HFF-Myc (cell line): ENCODE measurements at regions not wholly inside any gene's neighbourhood (a gene's known extent, or its start where the extent isn't known, plus 50 kb on each side); places are given as distances from the start of the nearest gene placed in this dataset.
A peak's percentile ranks its signal among the peaks of the same experiment; 100 is the strongest.

Experiments
- DNase-seq: peaks from one replicate; pipeline ENCODE4 v3.0.0-alpha.2; 2011; ENCODE audit warnings: low read depth; ENCODE audit errors: extremely low read depth
- H3K4me3 ChIP-seq: replicated peaks from 2 replicates; pipeline ENCODE4 v1.5.1; 2011; ENCODE audit warnings: low read depth, mild to moderate bottlenecking, control low read depth, low read length
- TF ChIP-seq, protein P1 (sequence below): IDR thresholded peaks from 2 replicates; pipeline ENCODE4 v1.5.1; 2012; ENCODE audit warnings: mild to moderate bottlenecking, low read depth, low read length, control low read depth; ENCODE audit errors: missing control alignments

DNA sequence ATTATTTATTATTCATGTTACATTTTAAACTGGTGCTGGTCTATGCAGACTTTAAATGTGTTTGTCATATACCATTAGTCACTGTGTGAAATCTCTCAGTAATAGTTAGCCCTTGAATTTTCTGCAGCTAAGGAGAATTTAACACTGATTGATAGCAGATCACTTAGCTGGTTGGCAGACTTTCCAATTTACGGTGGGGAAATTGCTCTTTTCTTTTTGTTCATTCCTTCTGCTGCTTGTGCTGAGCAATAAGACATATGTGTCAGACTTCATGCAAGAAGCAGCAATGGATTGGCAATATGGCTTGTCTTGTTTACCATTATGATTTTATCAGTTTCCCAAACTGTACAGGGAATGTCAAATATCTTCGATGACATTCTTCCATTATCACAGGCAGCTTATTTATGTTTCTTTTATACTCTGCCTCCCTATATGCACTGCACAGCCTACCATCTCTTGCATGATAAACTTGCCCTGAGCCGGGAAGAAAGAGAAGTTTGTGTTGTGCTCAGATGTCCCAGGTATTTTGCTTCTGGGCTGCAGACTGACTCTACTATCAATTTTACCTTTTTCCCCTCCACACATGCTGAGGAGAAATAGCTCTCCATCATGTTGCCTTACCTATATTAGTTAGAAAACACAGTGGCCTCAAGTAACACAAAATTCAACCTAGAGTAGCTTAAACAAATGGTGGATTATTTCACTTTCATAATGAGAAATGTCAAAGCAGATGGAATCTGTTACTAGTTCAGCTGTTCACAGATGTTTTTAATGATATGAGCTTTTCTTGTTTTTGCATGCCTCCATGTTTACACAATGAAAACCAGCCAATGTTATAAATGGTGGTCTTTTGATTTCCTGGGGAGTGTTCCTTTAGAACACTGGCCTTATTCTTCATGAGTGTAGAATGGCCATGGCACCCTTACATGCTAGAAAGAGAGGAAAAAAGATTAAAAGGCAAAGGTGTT lies 968.1 kb upstream of the GOT2 start:
- DNase-seq = peak; percentile 6
- TF ChIP-seq, protein P1, sequence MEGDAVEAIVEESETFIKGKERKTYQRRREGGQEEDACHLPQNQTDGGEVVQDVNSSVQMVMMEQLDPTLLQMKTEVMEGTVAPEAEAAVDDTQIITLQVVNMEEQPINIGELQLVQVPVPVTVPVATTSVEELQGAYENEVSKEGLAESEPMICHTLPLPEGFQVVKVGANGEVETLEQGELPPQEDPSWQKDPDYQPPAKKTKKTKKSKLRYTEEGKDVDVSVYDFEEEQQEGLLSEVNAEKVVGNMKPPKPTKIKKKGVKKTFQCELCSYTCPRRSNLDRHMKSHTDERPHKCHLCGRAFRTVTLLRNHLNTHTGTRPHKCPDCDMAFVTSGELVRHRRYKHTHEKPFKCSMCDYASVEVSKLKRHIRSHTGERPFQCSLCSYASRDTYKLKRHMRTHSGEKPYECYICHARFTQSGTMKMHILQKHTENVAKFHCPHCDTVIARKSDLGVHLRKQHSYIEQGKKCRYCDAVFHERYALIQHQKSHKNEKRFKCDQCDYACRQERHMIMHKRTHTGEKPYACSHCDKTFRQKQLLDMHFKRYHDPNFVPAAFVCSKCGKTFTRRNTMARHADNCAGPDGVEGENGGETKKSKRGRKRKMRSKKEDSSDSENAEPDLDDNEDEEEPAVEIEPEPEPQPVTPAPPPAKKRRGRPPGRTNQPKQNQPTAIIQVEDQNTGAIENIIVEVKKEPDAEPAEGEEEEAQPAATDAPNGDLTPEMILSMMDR = no peak
- H3K4me3 ChIP-seq = no peak overlapping the region

DNA sequence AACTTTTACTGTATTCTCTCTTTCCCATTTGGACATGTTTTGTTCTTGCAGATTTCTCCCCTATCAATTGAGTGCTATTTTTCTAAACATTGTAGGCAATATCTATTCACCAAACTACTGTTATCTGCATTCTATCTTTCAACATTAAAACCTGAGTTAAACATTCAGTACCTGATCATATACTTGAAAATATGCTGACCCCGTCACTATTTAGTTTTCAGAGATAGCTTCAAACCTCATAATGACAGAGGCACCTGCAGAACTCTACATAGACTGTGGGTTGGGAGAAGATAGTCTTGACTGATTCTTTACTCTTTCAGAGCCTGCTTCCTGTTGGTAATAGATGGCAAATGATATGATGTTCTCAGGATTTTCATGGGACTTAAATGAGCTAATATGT lies 965.7 kb upstream of the GOT2 start:
- no peak for DNase-seq
- TF ChIP-seq, protein P1 = no peak
- H3K4me3 ChIP-seq = no peak overlapping the region

DNA sequence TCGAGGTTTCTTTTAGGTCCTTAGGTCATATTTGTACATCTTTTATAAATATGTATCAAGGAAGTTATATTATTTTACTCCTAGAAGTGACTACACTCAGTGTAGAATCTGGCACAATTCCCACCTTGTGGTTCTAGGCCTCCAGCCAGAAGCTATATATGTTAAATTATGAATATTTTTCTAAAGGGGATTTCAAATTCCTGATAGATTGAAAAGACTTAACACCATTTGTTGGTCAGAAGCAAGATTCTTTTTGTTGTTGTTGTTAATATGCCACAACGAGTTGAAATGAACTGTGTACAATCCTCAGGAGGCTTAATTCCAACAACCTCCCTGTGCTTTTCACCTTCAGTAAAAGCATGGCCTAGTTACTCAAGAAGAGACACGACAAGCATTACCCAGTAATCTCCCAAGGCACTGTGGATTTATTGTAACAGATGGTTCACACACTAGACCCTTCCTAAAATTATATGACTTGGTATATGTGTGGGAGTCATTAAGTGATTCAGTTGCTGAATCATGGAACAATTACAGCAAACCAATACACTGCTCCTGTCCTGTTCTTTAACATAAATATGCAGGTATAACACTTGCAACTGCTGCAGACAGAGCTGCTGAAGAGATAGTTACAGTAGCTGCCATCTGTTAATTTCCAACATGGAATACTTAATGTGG lies 964.4 kb upstream of the GOT2 start:
- TF ChIP-seq, protein P1 = no peak
- no peak overlapping the region for H3K4me3 ChIP-seq
- peak; percentile 4 for DNase-seq

DNA sequence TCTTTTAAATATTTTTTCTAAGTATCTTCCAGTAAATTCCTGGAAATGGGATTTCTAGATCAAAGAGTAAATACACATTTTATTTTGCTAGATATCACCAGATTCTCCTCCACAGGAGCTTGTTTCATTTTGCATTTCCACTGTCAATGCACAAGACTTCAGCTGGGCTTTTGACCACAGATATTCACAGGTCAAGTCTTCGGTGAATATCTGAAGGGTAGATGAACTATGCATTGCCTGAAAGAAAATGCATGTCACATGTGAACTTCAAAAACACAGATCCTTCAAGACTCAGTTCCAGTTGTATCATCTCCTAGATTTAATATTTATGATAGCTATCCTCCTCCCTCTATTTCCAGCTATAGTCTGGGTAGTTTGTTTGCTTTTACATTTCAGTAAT lies 963.6 kb upstream of the GOT2 start:
- no peak overlapping the region for H3K4me3 ChIP-seq
- DNase-seq = no peak
- TF ChIP-seq, protein P1 = no peak

DNA sequence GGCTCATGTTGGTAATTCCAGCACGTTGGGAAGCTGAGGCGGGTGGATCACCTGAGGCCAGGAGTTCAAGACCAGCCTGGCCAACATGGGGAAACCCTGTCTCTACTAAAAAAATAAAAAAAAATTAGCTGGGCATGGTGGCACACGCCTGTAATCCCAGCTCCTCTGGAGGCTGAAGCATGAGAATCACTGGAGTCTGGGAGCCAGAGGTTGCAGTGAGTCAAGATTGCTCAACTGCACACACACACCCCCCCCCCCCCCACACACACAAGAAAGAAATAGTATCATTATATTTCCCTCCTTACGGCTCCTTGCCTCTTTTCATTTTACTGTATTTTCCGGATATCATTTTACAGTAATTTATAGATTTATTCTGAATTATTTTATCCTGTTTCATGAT lies 963.1 kb upstream of the GOT2 start:
- TF ChIP-seq, protein P1 = no peak
- DNase-seq = no peak
- no peak overlapping the region for H3K4me3 ChIP-seq

DNA sequence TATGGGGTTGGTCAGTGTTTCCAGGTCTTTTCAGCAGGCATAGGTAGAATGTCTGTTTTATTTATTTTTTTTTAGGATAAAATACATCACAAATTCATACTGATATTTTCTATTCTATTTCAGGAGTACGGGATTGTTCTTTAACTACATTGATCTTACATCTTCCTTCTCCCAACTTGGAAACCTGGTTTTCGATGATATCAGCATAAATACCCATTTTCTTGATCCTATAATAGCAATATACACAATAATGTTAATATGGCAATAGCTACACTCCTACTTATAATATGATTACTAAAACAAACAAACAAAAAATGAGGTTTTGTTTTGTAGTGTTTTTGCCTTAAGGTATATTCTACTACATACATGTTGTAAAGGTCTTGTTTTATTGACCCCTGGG lies 962.4 kb upstream of the GOT2 start:
- no peak overlapping the region for H3K4me3 ChIP-seq
- DNase-seq = no peak
- TF ChIP-seq, protein P1 = no peak
